ENCODE measurements at regions not wholly inside any gene's neighbourhood (a gene's known extent, or its start where the extent isn't known, plus 50 kb on each side); places are given as distances from the start of the nearest gene placed in this dataset.

GRCh38 chr6:128696691-128697689, 176.6 kb upstream of the PTPRK start:
- TF ChIP-seq EZH2phosphoT487 (IDR thresholded peaks at IDR 0.05; ENCODE audit: insufficient read depth, low read depth) (no peak), EZH2 (IDR thresholded peaks at IDR 0.05; ENCODE audit: insufficient read depth, poor library complexity, severe bottlenecking) (no peak)

All from GM23248 (cell line).